ENCODE measurements at regions not wholly inside any gene's neighbourhood (a gene's known extent, or its start where the extent isn't known, plus 50 kb on each side); places are given as distances from the start of the nearest gene placed in this dataset. TPM values are rescaled to one million over a fixed set of nuclear protein-coding genes. Genes with fewer than 3 reads are reported as not detected.

Small RNAs in the stretch of these regions (small RNA-seq; reads per million reads assigned to genes)
- not detected for gene RNA5SP120 (ENCODE audit: low replicate concordance)

Measured in tongue (tissue), 1 donor.